D721Med (cell line): ENCODE measurements at regions not wholly inside any gene's neighbourhood (a gene's known extent, or its start where the extent isn't known, plus 50 kb on each side); places are given as distances from the start of the nearest gene placed in this dataset.

Experiments
- DNase-seq: peaks from one replicate; pipeline ENCODE4 v3.0.0; 2011; ENCODE audit warnings: low spot score; ENCODE audit not compliant: insufficient read length
- FAIRE-seq: peaks from 2 replicates; lab custom pipeline; 2011; peaks lifted over from hg19 to GRCh38; lab: Jason Lieb, UNC
- TF ChIP-seq, protein P1 (sequence below): IDR thresholded peaks from 2 replicates; pipeline ENCODE4 v1.5.1; 2012; ENCODE audit warnings: mild to moderate bottlenecking, control low read depth; ENCODE audit not compliant: insufficient read depth; ENCODE audit errors: missing control alignments

DNA sequence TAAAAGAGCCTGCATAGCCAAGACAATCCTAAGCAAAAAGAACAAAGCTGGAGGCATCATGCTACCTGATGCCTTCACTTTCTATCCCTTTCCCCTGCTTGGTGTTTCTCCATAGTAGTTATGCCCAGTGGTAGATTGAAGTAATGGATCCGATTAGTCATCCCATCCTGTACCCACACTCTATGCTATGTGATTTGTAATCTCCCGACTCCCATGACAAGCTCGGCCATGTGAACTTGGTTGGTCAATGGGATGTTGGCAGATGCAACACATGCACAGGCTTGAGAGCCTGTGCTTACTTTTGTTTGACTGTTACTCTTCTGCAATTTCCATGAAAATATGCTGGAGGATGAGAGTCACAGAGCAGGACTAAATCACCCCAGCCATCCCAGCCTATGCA, 334.9 kb upstream of the DPH6 start:
- no peak for FAIRE-seq

DNA sequence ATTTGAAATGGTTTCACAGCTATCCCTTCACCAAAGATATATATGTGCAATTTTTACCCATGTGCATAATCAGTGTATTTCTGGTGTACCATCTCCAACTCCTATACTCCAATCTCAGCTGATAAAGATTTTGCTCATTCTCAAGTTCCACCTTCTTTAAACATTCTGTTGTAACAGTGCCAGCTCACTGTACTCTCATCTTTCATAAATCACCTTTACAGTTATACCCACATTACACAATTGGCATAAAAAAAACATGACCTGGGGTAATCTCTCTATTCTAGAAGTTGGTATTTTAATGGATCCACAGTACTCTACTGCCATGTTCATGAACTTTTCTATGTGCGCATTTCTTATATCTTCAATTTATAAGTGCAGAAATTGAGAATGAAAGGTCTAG, 339.9 kb upstream of the DPH6 start:
- DNase-seq (no peak), FAIRE-seq (no peak)
- TF ChIP-seq, protein P1, sequence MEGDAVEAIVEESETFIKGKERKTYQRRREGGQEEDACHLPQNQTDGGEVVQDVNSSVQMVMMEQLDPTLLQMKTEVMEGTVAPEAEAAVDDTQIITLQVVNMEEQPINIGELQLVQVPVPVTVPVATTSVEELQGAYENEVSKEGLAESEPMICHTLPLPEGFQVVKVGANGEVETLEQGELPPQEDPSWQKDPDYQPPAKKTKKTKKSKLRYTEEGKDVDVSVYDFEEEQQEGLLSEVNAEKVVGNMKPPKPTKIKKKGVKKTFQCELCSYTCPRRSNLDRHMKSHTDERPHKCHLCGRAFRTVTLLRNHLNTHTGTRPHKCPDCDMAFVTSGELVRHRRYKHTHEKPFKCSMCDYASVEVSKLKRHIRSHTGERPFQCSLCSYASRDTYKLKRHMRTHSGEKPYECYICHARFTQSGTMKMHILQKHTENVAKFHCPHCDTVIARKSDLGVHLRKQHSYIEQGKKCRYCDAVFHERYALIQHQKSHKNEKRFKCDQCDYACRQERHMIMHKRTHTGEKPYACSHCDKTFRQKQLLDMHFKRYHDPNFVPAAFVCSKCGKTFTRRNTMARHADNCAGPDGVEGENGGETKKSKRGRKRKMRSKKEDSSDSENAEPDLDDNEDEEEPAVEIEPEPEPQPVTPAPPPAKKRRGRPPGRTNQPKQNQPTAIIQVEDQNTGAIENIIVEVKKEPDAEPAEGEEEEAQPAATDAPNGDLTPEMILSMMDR = no peak

More for the DNA sequence above, 334.9 kb upstream of the DPH6 start:
- TF ChIP-seq, protein P1 = no peak
- DNase-seq = no peak

DNA sequence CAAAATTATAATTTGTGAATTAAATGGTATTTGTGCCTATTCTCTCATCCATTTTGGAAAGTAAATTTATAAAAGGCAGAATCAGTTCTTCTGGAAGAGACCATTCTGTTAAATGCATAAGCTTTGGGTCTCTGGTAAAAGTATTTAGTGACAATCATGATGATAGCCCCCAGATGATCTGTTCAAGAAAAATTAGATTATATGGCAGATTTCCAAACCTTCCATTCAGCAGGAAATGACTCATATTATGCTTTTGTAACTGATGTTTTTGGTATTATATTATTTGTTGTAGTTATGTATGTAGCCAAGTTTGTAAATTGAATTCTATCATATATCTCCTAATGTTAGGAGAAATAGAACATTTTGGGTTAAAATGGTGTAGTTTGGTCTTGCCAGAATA, 340.8 kb upstream of the DPH6 start:
- no peak for DNase-seq
- FAIRE-seq = no peak
- TF ChIP-seq, protein P1 = no peak

DNA sequence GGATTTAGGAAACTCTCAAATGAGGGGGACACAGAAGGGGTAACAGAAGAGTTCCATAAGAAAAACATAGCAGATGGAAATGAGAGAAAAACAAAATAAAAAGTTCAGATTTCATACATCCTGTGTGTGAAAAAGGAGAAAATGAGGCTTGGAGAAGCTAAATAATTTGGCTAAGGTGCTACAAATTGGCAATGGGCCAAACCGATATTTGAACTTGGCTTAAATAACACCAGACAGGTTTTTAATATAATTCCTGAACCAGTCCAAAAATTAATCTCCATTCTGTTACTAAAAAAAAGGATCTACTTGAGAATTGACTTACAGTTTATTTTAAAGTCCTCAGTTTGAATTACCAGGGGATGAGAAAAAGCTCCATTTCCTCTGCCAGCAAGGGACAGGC, 342.9 kb upstream of the DPH6 start:
- no peak for DNase-seq
- FAIRE-seq = no peak
- TF ChIP-seq, protein P1 = no peak

DNA sequence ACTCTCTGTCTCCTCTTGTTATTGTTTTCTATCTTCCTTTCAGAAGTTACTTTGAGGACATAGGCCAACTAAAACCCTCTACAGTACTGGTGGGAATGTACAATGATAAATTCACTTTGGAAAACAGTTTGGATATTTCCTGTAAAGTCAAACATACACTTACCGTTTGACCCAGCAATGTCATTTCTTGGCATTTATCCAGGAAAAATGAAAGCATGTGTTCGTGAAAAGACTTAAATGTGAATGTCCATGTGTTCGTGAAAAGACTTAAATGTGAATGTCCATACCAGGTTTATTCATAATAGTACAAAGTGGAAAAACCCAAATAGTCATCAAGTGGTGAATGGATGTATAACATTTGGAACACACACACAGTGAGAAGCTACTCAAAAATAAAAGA, 361.5 kb upstream of the DPH6 start:
- DNase-seq = no peak
- TF ChIP-seq, protein P1 = no peak
- FAIRE-seq = no peak

DNA sequence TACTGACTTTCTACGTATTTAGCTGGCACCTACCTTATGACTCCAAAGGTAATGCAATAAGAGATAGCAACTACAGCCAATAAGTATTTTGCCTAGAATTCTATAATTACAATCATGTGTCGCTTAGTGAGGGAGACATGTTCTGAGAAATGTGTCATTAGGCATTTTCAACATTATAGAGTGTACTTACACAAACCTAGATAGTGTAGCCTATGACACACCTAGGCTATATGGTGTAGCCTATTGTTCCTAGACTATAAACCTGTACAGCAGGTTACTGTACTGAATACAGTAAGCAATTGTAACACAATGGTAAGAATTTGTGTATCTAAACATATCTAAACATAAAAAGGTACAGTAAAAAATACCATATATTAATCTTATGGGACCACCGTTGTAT, 363.4 kb upstream of the DPH6 start:
- DNase-seq = no peak
- FAIRE-seq = no peak
- TF ChIP-seq, protein P1 = no peak

DNA sequence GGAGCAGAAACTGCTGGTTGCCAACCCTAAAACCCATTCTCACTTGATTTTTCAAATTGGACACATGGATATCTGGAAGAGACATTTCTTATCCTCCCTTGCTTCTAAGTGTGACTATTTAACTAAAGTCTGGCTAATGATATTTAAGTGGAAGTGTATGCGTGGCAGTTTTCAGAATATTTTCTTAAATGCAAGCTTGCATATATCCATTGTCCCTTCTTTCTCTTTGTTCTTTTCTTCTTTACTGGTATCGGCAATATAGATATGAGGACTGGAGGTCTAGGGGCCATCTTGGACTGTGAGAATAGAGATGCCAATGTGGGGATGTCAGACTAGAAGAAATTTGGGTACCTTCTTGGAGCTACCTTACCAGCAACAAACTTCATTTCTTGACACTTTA, 364.3 kb upstream of the DPH6 start:
- no peak for FAIRE-seq
- DNase-seq = no peak
- TF ChIP-seq, protein P1 = no peak
